GM12892 (cell line): ENCODE measurements at regions not wholly inside any gene's neighbourhood (a gene's known extent, or its start where the extent isn't known, plus 50 kb on each side); places are given as distances from the start of the nearest gene placed in this dataset.

ENCODE experiments used
- POLR2A ChIP-seq: IDR thresholded peaks from 2 replicates; pipeline ENCODE4 v1.6.1; 2011; ENCODE audit warnings: low read depth, low read length, control low read depth
- POLR2AphosphoS5 ChIP-seq: IDR thresholded peaks from 2 replicates; pipeline ENCODE4 v1.6.1; 2011; ENCODE audit warnings: low read depth, low read length, control low read depth

DNA sequence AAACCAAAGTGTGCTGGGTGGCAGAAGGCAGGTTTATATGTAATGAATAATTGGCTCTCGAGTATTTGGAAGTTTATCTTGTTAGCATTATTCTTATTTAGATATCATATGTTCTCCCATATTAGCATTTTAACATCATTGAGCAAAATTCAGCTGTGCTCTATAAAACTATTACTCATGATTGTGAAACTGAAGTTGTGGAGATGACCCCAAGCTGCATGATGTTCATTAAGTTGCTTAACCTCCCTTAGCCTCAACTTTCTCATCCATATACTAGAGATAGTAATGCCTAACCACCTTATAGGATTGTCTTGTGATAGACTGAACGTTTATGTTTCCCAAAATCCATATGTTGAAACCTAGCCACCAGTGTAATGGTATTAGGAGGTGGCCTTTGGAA lies 346.3 kb downstream of the SATB2 start:
- TF ChIP-seq POLR2A = no peak
- no peak for TF ChIP-seq POLR2AphosphoS5
